GM19238 (cell line): ENCODE measurements at regions not wholly inside any gene's neighbourhood (a gene's known extent, or its start where the extent isn't known, plus 50 kb on each side); places are given as distances from the start of the nearest gene placed in this dataset.
A peak's percentile ranks its signal among the peaks of the same experiment; 100 is the strongest.

Experiments used
- DNase-seq: peaks from one replicate; pipeline ENCODE4 v3.0.0; 2011; ENCODE audit warnings: low spot score; ENCODE audit not compliant: insufficient read length

GRCh38 chr22:22395245-22395644, 113.3 kb downstream of the ZNF280B start:
- no peak for DNase-seq

GRCh38 chr22:22396741-22397291, 111.7 kb downstream of the ZNF280B start:
- DNase-seq: no peak

DNA sequence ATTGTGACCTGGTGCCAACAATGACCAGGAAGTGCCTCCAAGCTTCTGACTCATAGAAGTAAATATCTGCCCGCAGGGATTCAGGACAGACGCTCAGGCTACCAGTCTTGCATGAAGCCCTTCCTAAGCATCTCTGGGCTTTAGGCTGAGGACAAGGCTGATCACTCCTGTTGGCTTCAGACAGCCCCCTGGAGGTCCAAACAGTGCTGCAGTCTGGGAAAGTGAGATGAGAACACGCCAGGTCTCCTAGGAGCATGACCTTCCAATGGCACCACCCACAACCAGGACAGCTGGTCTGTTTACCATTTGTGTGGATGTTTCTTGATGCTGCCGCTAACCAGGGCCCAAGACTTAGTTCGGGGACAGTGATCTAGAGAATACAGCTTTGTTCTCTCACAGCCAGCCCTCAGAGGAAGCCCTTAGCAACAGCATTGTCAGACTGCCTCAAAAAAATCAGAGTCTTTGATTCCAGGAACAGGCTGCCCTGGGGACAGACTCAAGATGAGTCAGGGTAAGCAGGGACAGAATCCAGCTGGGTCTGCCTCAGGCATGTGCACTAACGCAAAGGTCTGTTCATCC, 111.2 kb downstream of the ZNF280B start:
- no peak for DNase-seq

- no peak for DNase-seq
Measured at GRCh38 chr22:22397875-22398524, 110.5 kb downstream of the ZNF280B start.

DNA sequence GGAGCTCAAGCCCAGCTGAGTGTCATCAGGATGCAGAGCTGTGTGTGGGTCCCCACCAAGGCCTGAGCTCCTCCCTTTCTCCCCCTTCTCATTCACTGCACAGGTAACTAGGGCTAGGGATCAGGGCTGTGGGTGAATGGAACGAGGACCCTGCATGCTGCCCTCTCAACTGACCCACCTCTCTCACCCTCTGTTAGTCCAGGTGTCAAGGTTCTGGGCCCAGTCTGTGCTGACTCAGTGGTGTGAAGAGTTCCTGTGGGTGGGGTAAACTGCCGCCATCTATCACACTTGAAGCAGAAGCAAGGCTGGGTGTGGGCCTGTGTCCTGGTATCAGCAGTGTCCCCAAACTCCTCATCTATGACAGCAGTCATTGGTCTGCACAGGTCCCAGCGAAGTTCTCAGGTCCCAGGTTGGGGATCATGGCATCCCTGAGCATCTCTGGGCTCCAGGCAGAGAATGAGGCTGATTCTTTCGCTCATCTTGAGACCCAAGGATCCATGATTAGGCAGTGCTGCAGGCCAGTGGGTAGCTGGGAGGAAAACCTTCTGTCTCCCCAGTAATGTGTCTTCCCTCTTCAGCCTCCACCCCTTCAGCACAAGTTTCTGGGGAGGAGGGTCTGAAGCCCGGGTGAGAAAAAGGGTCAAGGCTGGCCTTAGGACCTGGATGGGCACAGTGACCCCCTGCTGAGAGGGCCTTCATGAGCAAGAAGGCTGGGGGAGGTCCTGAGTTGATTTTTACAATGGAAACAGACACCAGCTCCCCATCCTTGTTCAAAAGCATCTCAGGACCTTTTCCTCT, 109.8 kb downstream of the ZNF280B start:
- no peak for DNase-seq

GRCh38 chr22:22400099-22400498, 108.4 kb downstream of the ZNF280B start:
- no peak for DNase-seq

DNA sequence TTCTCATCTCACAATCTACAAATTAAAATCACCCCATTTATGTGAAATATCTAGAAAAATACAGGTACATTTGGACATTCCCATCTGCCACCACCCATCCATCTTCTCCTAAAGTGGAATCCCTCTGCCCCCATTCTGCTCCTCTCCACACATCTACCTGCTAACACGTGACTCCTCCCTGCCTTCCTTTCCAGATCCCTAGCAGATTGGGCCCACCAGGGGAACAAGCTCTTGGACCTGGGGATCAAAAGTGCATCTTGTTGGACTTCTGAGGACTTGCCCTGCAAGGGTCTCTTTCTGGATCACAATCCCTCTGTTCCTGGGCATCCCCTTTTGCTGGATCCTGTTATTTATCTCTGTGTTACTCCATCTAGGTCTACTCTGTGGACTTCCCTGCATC, 107.6 kb downstream of the ZNF280B start:
- DNase-seq: no peak

DNA sequence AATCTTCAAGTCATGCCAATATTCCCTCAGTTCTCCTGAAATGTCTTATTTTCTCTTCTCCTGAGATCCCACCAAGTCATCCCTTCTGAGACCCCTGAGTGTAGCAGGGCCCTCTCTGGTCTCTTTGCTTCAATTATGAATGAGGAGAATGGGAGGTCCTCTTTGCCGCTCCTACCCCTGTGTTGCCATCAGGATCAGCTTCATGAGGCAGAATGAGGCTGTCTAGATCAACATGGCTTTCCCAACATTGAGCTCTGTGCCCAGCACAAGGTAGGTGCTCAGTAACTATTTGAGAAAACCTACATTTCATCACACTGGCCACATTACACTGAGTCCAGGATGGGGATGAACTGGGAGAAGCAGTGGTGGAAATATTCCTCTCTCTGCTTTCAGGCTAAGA, 107.2 kb downstream of the ZNF280B start:
- DNase-seq: no peak

DNA sequence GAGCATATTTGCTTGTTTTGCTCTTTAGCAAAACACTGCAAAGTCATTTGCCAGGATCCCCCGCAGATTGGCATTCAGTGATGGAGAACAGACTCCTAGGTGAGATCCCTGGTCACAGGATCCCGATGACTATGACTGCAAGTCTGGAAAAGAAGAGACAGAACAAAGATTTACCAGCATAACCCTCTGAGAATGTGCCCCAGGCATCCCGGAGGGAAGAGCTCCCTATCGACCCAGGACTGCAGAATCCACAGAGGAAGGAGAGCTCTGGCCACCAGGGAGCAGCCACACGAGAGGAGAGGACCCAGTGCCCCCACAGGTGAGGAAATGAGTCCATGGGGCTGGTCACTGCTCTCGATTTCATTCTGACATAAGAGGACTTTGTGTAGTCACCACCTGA, 105.2 kb downstream of the ZNF280B start:
- DNase-seq: no peak

GRCh38 chr22:22403771-22404170, 104.8 kb downstream of the ZNF280B start:
- no peak for DNase-seq

- DNase-seq: peak; percentile 28
Measured at GRCh38 chr22:22404598-22405284, 103.8 kb downstream of the ZNF280B start.

- DNase-seq: no peak
Measured at GRCh38 chr22:22406445-22407027, 102.0 kb downstream of the ZNF280B start.

DNA sequence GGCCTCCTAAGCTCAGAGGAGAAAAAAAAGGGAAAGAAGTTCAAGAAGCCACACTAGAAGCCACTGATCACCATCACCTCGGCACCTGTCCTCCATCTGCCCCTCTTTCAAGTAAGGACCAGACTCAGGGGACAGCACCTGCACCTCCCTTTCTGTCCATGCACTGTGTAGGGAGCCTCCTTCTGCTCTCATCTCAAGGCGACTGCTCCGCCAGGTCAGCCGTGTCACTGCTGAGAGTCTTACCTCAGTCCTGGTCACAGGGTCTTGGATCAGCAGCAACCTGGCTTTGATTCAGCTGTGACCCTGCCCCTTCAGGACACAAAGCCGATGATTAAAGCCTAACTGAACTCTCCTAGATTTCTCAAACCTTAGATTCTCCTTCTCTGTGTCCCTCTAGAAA, 101.5 kb downstream of the ZNF280B start:
- no peak for DNase-seq

GRCh38 chr22:22408269-22408668, 100.3 kb downstream of the ZNF280B start:
- DNase-seq: no peak

DNA sequence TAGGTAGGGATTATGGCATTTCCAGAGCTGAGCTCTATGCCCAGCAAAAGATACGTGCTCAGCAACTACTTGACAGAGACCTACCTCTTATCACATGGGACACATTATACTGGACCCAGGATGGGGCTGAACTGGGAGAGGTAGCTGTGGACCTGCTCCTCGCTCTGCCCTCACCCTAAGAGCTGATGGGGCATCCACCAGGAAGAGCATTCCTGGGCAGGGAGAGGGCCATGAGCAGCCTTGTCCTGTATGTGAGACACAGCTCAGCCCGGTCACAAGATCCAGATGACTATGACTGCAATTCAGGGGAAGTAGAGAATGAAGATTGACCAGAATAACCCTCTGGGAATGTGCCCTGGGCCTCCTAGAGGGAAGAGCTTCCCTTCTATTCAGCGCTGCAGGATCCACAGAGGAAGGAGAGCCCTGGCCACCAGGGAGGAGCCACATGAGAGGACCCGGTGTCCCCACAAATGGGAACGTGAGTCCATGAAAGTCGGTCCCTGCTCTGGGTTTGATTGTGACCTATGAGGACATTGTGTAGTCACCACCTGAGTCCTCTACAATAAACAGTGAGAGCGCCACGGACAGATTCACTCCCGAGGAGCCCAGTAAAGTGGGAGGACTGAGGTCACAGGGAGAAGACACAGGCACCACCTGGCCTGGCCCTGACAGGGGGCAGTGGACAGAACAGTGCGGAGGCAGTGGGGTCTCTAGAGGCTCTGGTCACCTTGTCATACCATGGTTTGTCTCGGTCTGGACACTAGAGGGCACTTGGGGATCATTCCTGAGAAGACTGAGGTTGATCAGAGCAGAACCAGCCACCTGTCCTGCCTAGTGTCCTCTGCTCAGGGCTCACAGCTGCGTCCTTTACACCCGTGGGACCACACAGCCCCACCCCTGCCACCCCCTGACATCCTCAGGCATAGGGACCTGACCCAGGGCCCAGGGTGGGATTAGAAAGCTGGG, 99.5 kb downstream of the ZNF280B start:
- peak; percentile 49 for DNase-seq

DNA sequence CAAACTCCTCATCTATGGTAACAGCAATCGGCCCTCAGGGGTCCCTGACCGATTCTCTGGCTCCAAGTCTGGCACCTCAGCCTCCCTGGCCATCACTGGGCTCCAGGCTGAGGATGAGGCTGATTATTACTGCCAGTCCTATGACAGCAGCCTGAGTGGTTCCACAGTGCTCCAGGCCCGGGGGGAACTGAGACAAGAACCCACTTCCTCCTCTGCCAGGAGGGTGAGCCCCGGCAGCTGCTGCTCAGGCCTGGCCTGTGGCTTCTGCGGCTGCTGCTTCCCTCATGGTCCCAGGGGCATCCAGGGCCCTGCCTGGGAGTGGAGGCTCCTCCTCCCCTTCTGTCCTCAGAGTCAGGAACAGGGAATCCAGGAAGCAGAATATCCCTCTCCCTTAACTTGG, 98.4 kb downstream of the ZNF280B start:
- peak; percentile 26 for DNase-seq

DNA sequence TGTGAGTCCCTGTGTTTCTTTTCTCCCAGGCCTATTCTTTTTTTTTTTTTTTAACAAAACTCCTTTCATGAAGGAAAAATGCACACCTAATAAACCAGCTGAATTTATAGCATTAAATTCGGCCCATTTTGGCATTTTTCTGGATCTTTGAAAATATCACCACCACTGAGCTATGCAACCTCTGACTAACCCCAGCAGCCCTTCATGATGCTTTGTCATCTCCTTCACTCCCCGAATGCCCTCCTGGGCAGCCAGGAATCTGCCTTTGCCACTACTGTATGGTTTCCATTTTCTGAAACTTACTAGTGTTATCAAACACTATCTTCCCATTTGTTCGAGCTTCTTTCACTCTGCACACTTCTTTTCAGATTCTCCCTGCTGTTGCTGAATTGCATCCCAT, 97.9 kb downstream of the ZNF280B start:
- DNase-seq: no peak

GRCh38 chr22:22414266-22414665, 94.3 kb downstream of the ZNF280B start:
- DNase-seq: no peak

DNA sequence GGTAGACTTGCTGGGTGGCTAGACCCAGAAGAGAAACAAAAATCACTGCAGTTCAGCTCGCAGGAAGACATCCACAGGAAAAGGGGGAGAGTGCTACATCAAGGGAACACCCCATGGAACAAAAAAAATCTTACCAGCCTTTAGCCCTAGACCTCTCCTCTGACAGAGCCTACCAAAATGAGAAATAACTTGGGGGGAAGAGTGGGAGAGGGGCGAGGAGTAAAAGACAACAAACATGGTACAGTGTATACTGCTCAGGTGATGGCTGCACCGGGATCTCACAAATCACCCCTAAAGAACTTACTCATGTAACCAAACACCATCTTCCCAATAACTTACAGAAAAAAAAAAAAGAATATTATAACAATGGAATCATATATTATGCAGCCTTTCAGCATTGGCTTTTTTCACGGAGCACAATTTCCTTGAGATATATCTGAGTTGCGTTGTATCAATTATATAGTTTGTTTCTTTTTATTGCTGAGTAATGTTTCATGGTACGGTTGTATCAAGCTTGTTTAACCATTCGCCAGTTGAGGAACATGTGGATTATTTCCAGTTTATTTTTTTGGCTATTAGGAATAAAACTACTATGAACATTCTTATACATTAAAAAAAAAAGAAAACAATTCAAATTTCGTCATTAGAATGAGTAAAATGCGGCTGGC, 90.9 kb downstream of the ZNF280B start:
- DNase-seq: no peak

DNA sequence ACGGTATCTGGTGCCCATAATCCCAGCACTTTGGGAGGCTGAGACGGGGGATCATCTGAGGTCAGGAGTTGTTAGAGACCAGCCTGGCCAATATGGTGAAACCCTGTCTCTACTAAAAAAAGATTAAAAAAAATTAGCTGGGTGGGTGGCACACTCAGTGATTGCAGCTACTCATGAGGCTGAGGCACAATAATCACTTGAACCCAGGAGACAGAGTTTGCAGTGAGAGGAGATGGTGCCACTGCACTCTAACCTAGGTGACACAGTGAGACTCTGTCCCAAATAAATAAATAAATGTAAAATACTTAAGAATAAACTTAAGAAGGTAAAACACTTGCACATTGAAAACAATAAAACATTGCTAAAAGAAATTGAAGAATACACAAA, 90.4 kb downstream of the ZNF280B start:
- no peak for DNase-seq
